Neural progenitor cell (in vitro differentiated cells): ENCODE measurements at regions not wholly inside any gene's neighbourhood (a gene's known extent, or its start where the extent isn't known, plus 50 kb on each side); places are given as distances from the start of the nearest gene placed in this dataset.

Experiments used
- CTCF ChIP-seq: fragments of 200-600 bp; sonication (generic); IDR thresholded peaks from 2 replicates; pipeline ENCODE4 v1.5.1; 2017; ENCODE audit warnings: antibody characterized with exemption, mild to moderate bottlenecking
- EZH2 ChIP-seq: fragments of 200-600 bp; sonication (generic); IDR thresholded peaks from 2 replicates; pipeline ENCODE4 v1.6.1; 2017; ENCODE audit warnings: antibody characterized with exemption, mild to moderate bottlenecking, moderate library complexity
- EZH2phosphoT487 ChIP-seq: fragments of 200-600 bp; sonication (generic); IDR thresholded peaks from 2 replicates; pipeline ENCODE4 v1.6.1; 2017; ENCODE audit warnings: antibody characterized with exemption

GRCh38 chr6:15823838-15824414, 161.1 kb upstream of the DTNBP1 start:
- TF ChIP-seq CTCF (no peak), EZH2 (no peak), EZH2phosphoT487 (no peak)
